ENCODE measurements at regions not wholly inside any gene's neighbourhood (a gene's known extent, or its start where the extent isn't known, plus 50 kb on each side); places are given as distances from the start of the nearest gene placed in this dataset.
"Not testable (repeated sequence)": the region's sequence is repeated elsewhere in the genome, so short reads cannot be mapped to it uniquely, and the experiment has no call there.

DNA sequence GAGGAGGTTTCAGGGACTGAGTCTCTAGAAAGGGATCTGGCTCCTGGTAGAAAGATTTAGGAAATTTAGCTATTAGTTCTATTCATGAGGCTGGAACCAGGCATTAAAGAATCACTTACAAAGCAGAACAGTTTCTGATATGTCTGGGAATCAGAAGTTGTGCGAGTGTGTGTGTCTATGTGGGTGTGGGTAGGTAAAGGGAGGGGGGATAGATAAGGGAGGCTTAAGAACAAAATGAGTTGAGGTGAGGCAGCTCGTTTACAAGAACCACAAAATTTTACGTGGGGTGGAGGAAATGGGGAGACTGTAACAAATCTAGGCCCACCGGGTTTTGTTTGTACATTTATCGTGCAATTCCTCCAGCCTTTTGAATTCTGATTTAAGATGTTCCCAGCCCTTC lies 90.7 kb downstream of the SAMD9 start:
- no peak for DNase-seq (ENCODE audit: low spot score in 2 of 2)
- 72 to 74% methylated on average over 5 of the region's 5 CpGs for WGBS, 2 donors
- Histone ChIP-seq H3K4me3 (no peak overlapping the region), H3K9me3 (peaks cover 0 to 6% (median 0%) of the 10 kb centered on the region in 4 donors), H3K36me3 (no peaks in the 10 kb centered on the region), H3K27me3 (no peaks in the 10 kb centered on the region), H3K4me1 (no peaks in the 10 kb centered on the region), H3K27ac (no peak overlapping the region)
- TF ChIP-seq, protein P1, sequence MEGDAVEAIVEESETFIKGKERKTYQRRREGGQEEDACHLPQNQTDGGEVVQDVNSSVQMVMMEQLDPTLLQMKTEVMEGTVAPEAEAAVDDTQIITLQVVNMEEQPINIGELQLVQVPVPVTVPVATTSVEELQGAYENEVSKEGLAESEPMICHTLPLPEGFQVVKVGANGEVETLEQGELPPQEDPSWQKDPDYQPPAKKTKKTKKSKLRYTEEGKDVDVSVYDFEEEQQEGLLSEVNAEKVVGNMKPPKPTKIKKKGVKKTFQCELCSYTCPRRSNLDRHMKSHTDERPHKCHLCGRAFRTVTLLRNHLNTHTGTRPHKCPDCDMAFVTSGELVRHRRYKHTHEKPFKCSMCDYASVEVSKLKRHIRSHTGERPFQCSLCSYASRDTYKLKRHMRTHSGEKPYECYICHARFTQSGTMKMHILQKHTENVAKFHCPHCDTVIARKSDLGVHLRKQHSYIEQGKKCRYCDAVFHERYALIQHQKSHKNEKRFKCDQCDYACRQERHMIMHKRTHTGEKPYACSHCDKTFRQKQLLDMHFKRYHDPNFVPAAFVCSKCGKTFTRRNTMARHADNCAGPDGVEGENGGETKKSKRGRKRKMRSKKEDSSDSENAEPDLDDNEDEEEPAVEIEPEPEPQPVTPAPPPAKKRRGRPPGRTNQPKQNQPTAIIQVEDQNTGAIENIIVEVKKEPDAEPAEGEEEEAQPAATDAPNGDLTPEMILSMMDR (IDR thresholded peaks at IDR 0.05) = no peak
- TF ChIP-seq POLR2A (IDR thresholded peaks at IDR 0.05) (no peak), EP300 (IDR thresholded peaks at IDR 0.05) (no peak)

DNA sequence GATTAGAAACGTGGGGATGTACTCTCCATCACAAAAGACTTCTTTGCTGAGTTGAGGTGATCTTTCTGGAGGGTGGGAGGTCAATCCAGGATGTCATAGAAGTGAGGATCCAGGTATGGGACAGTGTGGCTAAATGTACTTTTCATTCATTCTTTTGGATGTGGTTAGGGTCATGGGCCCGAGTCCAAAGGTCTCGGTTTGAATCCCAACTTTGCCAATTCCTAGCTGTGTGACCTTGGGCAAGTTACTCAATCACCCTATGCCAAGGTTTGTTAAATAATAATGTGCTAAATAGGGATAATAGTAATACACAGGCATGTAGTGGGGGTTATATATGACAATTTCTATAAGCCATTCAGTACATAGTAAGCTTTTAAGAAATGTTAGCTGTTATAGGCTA lies 91.4 kb downstream of the SAMD9 start:
- TF ChIP-seq EP300 (IDR thresholded peaks at IDR 0.05) = no peak
- TF ChIP-seq POLR2A (IDR thresholded peaks at IDR 0.05) = no peak
- TF ChIP-seq, protein P1 (IDR thresholded peaks at IDR 0.05) = no peak
- 65 to 79% methylated on average over 3 of the region's 3 CpGs for WGBS, 2 donors
- no peaks in the 10 kb centered on the region for H3K27me3 ChIP-seq

DNA sequence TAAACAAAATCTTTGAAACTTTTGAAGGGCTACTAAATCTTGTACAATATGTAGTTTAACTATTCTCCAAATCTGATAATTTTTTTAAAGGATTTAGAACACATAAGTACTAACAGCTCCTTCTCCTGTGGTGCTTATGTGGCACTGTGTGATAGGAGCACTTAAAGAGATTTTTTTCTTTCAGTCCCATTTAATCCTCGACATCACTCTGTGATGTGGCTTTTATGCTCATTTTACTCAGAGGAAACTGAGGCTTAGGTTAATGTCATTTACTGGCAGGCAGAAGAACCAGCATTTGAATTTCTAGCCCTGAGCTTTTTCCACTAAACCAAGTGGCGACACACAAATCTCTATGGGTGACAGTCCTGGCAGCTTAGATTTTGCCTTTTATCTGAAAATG lies 92.4 kb downstream of the SAMD9 start:
- TF ChIP-seq, protein P1 (IDR thresholded peaks at IDR 0.05) = no peak
- TF ChIP-seq POLR2A (IDR thresholded peaks at IDR 0.05) (no peak), EP300 (IDR thresholded peaks at IDR 0.05) (no peak)
- 81 to 82% methylated on average over 2 of the region's 2 CpGs for WGBS, 2 donors

More for the DNA sequence above, 91.4 kb downstream of the SAMD9 start:
- H3K9me3 ChIP-seq = peaks cover 0 to under 1% (median 0%) of the 10 kb centered on the region in 4 donors
- DNase-seq (ENCODE audit: low spot score in 2 of 2) = no peak
- H3K4me3 ChIP-seq = no peak overlapping the region
- no peaks in the 10 kb centered on the region for H3K4me1 ChIP-seq
- no peak overlapping the region for H3K27ac ChIP-seq
- H3K36me3 ChIP-seq = no peaks in the 10 kb centered on the region

DNA sequence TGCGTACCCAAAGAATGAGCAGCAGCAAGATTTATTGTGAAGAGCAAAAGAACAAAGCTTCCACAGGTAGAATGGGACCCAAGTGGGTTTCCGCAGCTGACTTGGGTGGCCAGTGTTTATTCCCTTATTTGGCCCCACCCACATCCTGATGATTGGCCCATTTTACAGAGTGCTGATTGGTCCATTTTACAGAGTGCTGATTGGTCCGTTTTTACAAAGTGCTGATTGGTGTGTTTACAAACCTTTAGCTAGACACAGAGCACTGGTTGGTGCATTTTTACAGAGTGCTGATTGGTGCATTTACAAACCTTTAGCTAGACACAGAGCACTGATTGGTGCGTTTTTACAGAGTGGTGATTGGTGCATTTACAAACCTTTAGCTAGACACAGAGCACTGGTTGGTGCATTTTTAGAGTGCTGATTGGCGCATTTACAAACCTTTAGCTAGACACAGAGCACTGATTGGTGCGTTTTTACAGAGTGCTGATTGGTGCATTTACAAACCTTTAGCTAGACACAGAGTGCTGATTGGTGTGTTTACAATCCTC lies 94.8 kb downstream of the SAMD9 start:
- WGBS, 2 donors = 94 to 96% methylated on average over 6 of the region's 6 CpGs
- not testable (repeated sequence) for H3K4me3 ChIP-seq; H3K9me3 ChIP-seq; H3K27me3 ChIP-seq; H3K4me1 ChIP-seq; DNase-seq (ENCODE audit: low spot score in 2 of 2); H3K36me3 ChIP-seq; H3K27ac ChIP-seq

More for the DNA sequence above, 92.4 kb downstream of the SAMD9 start:
- Histone ChIP-seq H3K9me3 (no peaks in the 10 kb centered on the region), H3K27ac (no peak overlapping the region), H3K4me1 (no peaks in the 10 kb centered on the region), H3K36me3 (no peaks in the 10 kb centered on the region), H3K27me3 (no peaks in the 10 kb centered on the region), H3K4me3 (no peak overlapping the region)
- no peak for DNase-seq (ENCODE audit: low spot score in 2 of 2)

DNA sequence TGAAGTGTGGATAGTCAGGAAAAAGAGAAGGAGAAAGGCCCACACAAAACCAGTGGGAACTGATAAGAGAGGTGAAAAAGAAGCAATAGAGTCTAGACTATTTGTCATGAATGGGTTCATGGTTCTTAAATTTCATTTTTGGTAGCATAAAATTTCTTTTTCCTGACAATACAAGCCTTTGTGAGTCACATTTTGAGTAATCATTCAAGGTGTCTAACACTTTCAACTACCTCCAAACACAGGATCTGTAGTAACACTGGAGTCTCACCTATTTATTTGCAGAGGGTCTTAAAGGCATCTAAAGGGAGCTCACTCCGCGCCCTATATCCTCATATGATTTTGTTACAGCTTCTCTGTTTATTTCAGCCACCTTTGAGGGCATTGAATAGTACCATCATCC lies 96.0 kb downstream of the SAMD9 start:
- Histone ChIP-seq H3K4me3 (no peak overlapping the region), H3K4me1 (peaks cover 0 to 2% (median 0%) of the 10 kb centered on the region in 4 donors), H3K36me3 (no peaks in the 10 kb centered on the region), H3K27me3 (no peaks in the 10 kb centered on the region), H3K27ac (no peak overlapping the region), H3K9me3 (no peaks in the 10 kb centered on the region)
- TF ChIP-seq, protein P1 (IDR thresholded peaks at IDR 0.05) = no peak
- no peak for TF ChIP-seq EP300 (IDR thresholded peaks at IDR 0.05)
- TF ChIP-seq POLR2A (IDR thresholded peaks at IDR 0.05) = no peak
- WGBS, 2 donors = 95 to 96% methylated on average over 2 of the region's 2 CpGs
- no peak for DNase-seq (ENCODE audit: low spot score in 2 of 2)

DNA sequence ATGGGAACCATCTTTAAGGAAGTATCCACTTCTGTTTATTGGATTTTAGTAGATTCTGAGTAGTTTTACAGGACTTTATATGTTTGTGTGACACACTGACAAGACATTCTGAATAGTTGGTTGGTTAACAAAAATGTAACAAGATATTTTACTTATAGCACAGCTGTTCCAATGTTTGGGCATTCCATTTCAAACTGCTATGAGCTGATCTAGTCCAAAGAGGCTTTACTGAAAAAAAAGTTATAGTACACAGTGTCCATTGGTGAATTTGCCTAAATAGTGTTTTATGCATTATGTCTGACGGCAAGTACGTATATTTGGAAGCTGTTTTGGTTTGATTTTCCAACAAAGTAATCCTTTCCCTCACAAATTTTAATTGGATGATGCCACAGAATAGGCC lies 99.1 kb downstream of the SAMD9 start:
- TF ChIP-seq POLR2A (IDR thresholded peaks at IDR 0.05) (no peak), EP300 (IDR thresholded peaks at IDR 0.05) (no peak)
- TF ChIP-seq, protein P1 (IDR thresholded peaks at IDR 0.05) = no peak
- Histone ChIP-seq H3K4me3 (no peak overlapping the region), H3K27me3 (no peaks in the 10 kb centered on the region), H3K27ac (no peak overlapping the region), H3K36me3 (no peaks in the 10 kb centered on the region), H3K4me1 (peaks cover 0 to 27% (median 6%) of the 10 kb centered on the region in 4 donors), H3K9me3 (no peaks in the 10 kb centered on the region)
- DNase-seq (ENCODE audit: low spot score in 2 of 2) = no peak
- WGBS, 2 donors = 97 to 98% methylated on average over 2 of the region's 2 CpGs
